PC-9 (cell line): ENCODE measurements at regions not wholly inside any gene's neighbourhood (a gene's known extent, or its start where the extent isn't known, plus 50 kb on each side); places are given as distances from the start of the nearest gene placed in this dataset.

Experiments
- BruUV-seq: library from RNA; stranded (reverse); fragments of 400-500 nt; replicated peaks from 2 replicates; lab custom pipeline; 2021; lab: Mats Ljungman, UMichigan
- CTCF ChIA-PET: fragments of 300-600 bp; sonication (Branson Sonifier 250); formaldehyde crosslinking; loops from one replicate; lab custom pipeline; 2022; ENCODE audit warnings: antibody characterized with exemption; lab: Charles Lee
- POLR2A ChIA-PET: fragments of 300-600 bp; sonication (Branson Sonifier 250); formaldehyde crosslinking; loops from one replicate; lab custom pipeline; 2022; ENCODE audit warnings: antibody characterized with exemption; ENCODE audit not compliant: unreplicated experiment; lab: Charles Lee
- DNase-seq, 2 experiments: peaks; one replicate each; pipeline versions ENCODE4 v3.0.0 to v3.0.0-alpha.2; 2015 to 2022; ENCODE audit warnings: mixed read lengths in 1 of 2
- H2AFZ ChIP-seq: fragments of 200-600 bp; sonication (generic); 2 replicates; pipeline ENCODE4 v1.8.1; 2017; ENCODE audit warnings: antibody characterized with exemption
- H3F3A ChIP-seq: fragments of 200-600 bp; sonication (generic); 2 replicates; pipeline ENCODE4 v1.8.1; 2017; ENCODE audit warnings: antibody characterized with exemption, mild to moderate bottlenecking, low read depth; ENCODE audit not compliant: insufficient read depth
- H3K27ac ChIP-seq: fragments of 200-600 bp; sonication (generic); 2 replicates; pipeline ENCODE4 v1.6.1; 2016; ENCODE audit warnings: mixed run types
- H3K27me3 ChIP-seq: fragments of 200-600 bp; sonication (generic); 2 replicates; pipeline ENCODE4 v1.6.1; 2016; ENCODE audit warnings: low read depth, mixed run types; ENCODE audit not compliant: insufficient read depth
- H3K36me3 ChIP-seq: fragments of 200-600 bp; sonication (generic); 2 replicates; pipeline ENCODE4 v1.6.1; 2016; ENCODE audit warnings: low read depth, mixed run types
- H3K4me1 ChIP-seq: fragments of 200-600 bp; sonication (generic); replicated peaks from 2 replicates; pipeline ENCODE4 v1.6.1; 2016; ENCODE audit warnings: mixed run types; ENCODE audit not compliant: insufficient read depth
- H3K4me2 ChIP-seq: fragments of 200-600 bp; sonication (generic); 2 replicates; pipeline ENCODE4 v1.6.1; 2017; ENCODE audit warnings: mixed run types
- H3K4me3 ChIP-seq: fragments of 200-600 bp; sonication (generic); 2 replicates; pipeline ENCODE4 v1.6.1; 2016; ENCODE audit warnings: mixed run types
- H3K79me2 ChIP-seq: fragments of 200-600 bp; sonication (generic); 2 replicates; pipeline ENCODE4 v1.6.1; 2017; ENCODE audit warnings: low read depth, mixed run types
- H3K9me2 ChIP-seq: fragments of 200-600 bp; sonication (generic); 2 replicates; pipeline ENCODE4 v1.8.1; 2017; ENCODE audit warnings: mild to moderate bottlenecking; ENCODE audit not compliant: insufficient read depth
- H3K9me3 ChIP-seq: fragments of 200-600 bp; sonication (generic); 2 replicates; pipeline ENCODE4 v1.8.1; 2016; ENCODE audit warnings: low read depth; ENCODE audit not compliant: insufficient read depth
- H4K20me1 ChIP-seq: fragments of 200-600 bp; sonication (generic); 2 replicates; pipeline ENCODE4 v1.8.1; 2017; ENCODE audit not compliant: insufficient read depth
- CTCF ChIP-seq: fragments of 200-600 bp; sonication (generic); conservative IDR thresholded peaks from 2 replicates; pipeline ENCODE4 v1.6.1; 2017; ENCODE audit warnings: mixed run types, antibody characterized with exemption, mild to moderate bottlenecking, moderate library complexity
- EZH2 ChIP-seq: fragments of 200-600 bp; sonication (generic); IDR thresholded peaks from 2 replicates; pipeline ENCODE4 v1.8.0; 2017; ENCODE audit warnings: antibody characterized with exemption, low read depth
- intact Hi-C: fragments of 100-400 bp; cut with micrococcal nuclease; formaldehyde crosslinking; loops from one replicate; pipeline ENCODE4 v1.10.0; 2022; ENCODE audit not compliant: unreplicated experiment

- no TSS peak for BruUV-seq
- POLR2A ChIA-PET, result no interaction called here
- intact Hi-C loops, result no loop called here
These were observed 80.1 kb upstream of the ADRA1D start for GRCh38 chr20:4329232-4329631.

GRCh38 chr20:4328541-4328940 lies 79.5 kb upstream of the ADRA1D start:
- intact Hi-C loops, result no loop called here
- no peak for TF ChIP-seq CTCF
- no peak for TF ChIP-seq EZH2
- no peak overlapping the region for H3K4me2 ChIP-seq
- ChIA-PET CTCF (no interaction called here), POLR2A (no interaction called here)
- no peak overlapping the region for H2AFZ ChIP-seq
- peaks cover 5% of the 10 kb centered on the region; the same call in 1 of the 2 replicates for H3K4me1 ChIP-seq
- no peaks in the 10 kb centered on the region for H3K27me3 ChIP-seq
- DNase-seq, result no peak
- H3K36me3 ChIP-seq, result no peaks in the 10 kb centered on the region
- H3K9me2 ChIP-seq, result no peaks in the 10 kb centered on the region
- H3K4me3 ChIP-seq, result no peak overlapping the region
- H3K9me3 ChIP-seq, result peaks cover 8% of the 10 kb centered on the region; the same call in 1 of the 2 replicates
- no peak overlapping the region for H3K27ac ChIP-seq
- BruUV-seq, result no TSS peak
- no peaks in the 10 kb centered on the region for H4K20me1 ChIP-seq
- H3K79me2 ChIP-seq, result no peaks in the 10 kb centered on the region
- no peaks in the 10 kb centered on the region for H3F3A ChIP-seq

More at GRCh38 chr20:4329232-4329631, 80.1 kb upstream of the ADRA1D start:
- Histone ChIP-seq H3F3A (no peaks in the 10 kb centered on the region), H2AFZ (no peak overlapping the region), H4K20me1 (no peaks in the 10 kb centered on the region), H3K4me2 (no peak overlapping the region), H3K9me2 (no peaks in the 10 kb centered on the region), H3K27ac (no peak overlapping the region), H3K27me3 (no peaks in the 10 kb centered on the region), H3K79me2 (no peaks in the 10 kb centered on the region), H3K4me3 (no peak overlapping the region), H3K36me3 (no peaks in the 10 kb centered on the region), H3K9me3 (peaks cover 8% of the 10 kb centered on the region; the same call in 1 of the 2 replicates), H3K4me1 (peaks cover 5% of the 10 kb centered on the region; the same call in 1 of the 2 replicates)
- CTCF ChIA-PET, result interaction anchor here (0.6 kb wide), 1 partner anchor 30 kb away, joined by 3 read pairs; no protein-coding TSS in a partner anchor
- no peak for DNase-seq
- TF ChIP-seq EZH2, result no peak
- no peak for TF ChIP-seq CTCF

GRCh38 chr20:4327956-4328355 lies 78.9 kb upstream of the ADRA1D start:
- CTCF ChIA-PET, result no interaction called here
- H3K4me2 ChIP-seq, result no peak overlapping the region
- H3K27ac ChIP-seq, result no peak overlapping the region
- peaks cover 5% of the 10 kb centered on the region; the same call in 1 of the 2 replicates for H3K4me1 ChIP-seq
- H3K9me3 ChIP-seq, result peaks cover 8% of the 10 kb centered on the region; the same call in 1 of the 2 replicates
- H2AFZ ChIP-seq, result no peak overlapping the region
- no peaks in the 10 kb centered on the region for H3K79me2 ChIP-seq
- no peak for TF ChIP-seq EZH2
- no peak for TF ChIP-seq CTCF
- H3K27me3 ChIP-seq, result no peaks in the 10 kb centered on the region
- no peaks in the 10 kb centered on the region for H4K20me1 ChIP-seq
- H3F3A ChIP-seq, result no peaks in the 10 kb centered on the region
- BruUV-seq, result no TSS peak
- DNase-seq, result no peak
- no peaks in the 10 kb centered on the region for H3K36me3 ChIP-seq
- H3K4me3 ChIP-seq, result no peak overlapping the region
- intact Hi-C loops, result no loop called here
- no peaks in the 10 kb centered on the region for H3K9me2 ChIP-seq
- POLR2A ChIA-PET, result no interaction called here
